ENCODE measurements at regions not wholly inside any gene's neighbourhood (a gene's known extent, or its start where the extent isn't known, plus 50 kb on each side); places are given as distances from the start of the nearest gene placed in this dataset.

DNA sequence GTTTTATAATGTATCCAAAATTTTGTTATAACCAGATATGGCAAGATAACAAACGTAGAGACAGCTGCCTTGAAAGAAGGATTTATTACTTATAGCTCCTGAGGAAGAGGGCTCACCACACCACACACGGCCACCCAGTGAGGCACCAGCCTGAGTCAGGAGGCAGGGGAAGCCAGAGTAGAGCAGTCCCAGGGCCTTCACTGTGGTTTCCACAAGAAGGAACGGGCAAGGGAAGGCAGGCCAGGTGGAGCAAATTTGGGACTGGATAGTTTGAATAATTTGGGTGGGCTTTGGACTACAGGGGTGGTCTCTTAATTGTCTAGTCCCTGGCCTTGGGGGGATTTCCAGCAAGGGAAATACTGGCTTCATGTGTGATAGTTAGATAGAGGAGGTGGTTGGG, 72.5 kb downstream of the RRAGC start:
- no peak overlapping the region for H3K4me3 Mint-ChIP-seq
- H3K27me3 Mint-ChIP-seq: peaks cover 64% of the 10 kb centered on the region
- no peak overlapping the region for H3K27ac Mint-ChIP-seq
- H3K9me3 Mint-ChIP-seq: peaks cover under 1% of the 10 kb centered on the region
- no peak for DNase-seq
- H3K4me1 Mint-ChIP-seq: no peaks in the 10 kb centered on the region
- H3K36me3 Mint-ChIP-seq (ENCODE audit: low read depth): no peaks in the 10 kb centered on the region
- CTCF ChIA-PET: interaction anchor here (0.8 kb wide), 1 partner anchor 12 kb away, joined by 4 read pairs; no protein-coding TSS in a partner anchor
- POLR2A ChIA-PET: no interaction called here

DNA sequence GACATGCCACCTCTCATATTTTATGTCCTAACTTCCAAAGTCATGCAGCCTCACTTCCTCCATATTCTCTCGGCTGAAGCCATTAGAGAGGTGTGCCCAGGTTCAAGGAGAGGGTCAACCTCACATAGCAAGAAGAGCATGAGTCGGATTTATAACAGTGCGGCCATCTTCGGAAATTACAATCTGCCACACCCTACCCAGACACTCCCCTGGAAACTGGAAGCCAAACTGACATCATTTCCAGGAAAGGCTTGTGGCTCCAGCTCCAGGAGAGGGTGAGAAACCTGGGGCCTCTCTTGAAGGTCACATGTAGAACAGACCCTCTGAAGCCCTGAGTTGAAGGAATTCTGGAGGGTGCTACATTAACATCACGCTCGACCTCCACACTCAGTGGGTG, 73.5 kb downstream of the RRAGC start:
- POLR2A ChIA-PET: no interaction called here
- CTCF ChIA-PET: interaction anchor here (0.8 kb wide), 1 partner anchor 11 kb away, joined by 4 read pairs; no protein-coding TSS in a partner anchor
- no peaks in the 10 kb centered on the region for H3K36me3 Mint-ChIP-seq (ENCODE audit: low read depth)
- H3K4me1 Mint-ChIP-seq: no peaks in the 10 kb centered on the region
- H3K9me3 Mint-ChIP-seq: no peaks in the 10 kb centered on the region
- peaks cover 67% of the 10 kb centered on the region for H3K27me3 Mint-ChIP-seq
- no peak overlapping the region for H3K27ac Mint-ChIP-seq
- H3K4me3 Mint-ChIP-seq: no peak overlapping the region
- no peak for DNase-seq

DNA sequence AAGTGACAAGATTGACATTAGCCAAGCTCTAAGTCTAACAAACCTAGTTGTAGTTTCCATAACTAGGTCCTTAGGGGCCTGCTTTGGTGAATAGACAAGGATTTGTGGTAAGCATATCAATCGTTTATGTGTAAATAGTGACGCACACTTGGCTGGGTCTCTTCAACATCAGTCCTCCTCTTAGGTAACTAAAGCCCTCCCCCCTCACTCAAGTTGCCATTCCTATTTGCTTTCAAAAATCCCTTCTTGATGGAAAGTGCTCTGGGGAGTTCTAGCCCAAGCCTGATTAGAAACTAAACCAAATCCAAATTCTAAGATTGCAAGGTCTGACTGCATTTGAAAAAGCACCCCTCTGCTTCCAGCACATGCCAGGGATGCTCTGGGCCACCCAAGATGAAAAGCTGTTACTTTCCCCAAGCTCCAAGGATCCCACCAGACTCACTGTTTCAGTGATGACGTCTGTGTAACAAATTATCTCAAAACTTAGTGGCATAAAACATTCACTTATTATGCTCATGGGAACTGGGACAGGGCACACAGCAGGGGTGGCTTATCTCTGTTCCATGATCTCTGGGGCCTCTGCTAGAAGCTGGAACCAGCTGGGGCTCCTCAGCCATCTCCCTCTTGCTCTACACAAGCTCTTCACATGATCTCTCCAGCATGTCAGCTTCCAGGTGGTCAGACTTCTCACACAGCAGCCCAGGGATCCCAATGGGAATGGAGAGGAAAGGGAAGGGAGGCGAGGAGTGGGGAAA, 74.1 kb downstream of the RRAGC start:
- no peak overlapping the region for H3K4me3 Mint-ChIP-seq
- H3K9me3 Mint-ChIP-seq: no peaks in the 10 kb centered on the region
- ChIA-PET CTCF (no interaction called here), POLR2A (no interaction called here)
- H3K36me3 Mint-ChIP-seq (ENCODE audit: low read depth): no peaks in the 10 kb centered on the region
- DNase-seq: no peak
- H3K27me3 Mint-ChIP-seq: peaks cover 64% of the 10 kb centered on the region
- no peaks in the 10 kb centered on the region for H3K4me1 Mint-ChIP-seq
- H3K27ac Mint-ChIP-seq: no peak overlapping the region

- Mint-ChIP-seq H3K4me1 (no peaks in the 10 kb centered on the region), H3K9me3 (no peaks in the 10 kb centered on the region), H3K27ac (no peak overlapping the region), H3K27me3 (peaks cover 57% of the 10 kb centered on the region), H3K4me3 (no peak overlapping the region), H3K36me3 (ENCODE audit: low read depth) (no peaks in the 10 kb centered on the region)
- DNase-seq: no peak
- ChIA-PET CTCF (no interaction called here), POLR2A (no interaction called here)
Observed at GRCh38 chr1:38784452-38785284, 74.9 kb downstream of the RRAGC start.

DNA sequence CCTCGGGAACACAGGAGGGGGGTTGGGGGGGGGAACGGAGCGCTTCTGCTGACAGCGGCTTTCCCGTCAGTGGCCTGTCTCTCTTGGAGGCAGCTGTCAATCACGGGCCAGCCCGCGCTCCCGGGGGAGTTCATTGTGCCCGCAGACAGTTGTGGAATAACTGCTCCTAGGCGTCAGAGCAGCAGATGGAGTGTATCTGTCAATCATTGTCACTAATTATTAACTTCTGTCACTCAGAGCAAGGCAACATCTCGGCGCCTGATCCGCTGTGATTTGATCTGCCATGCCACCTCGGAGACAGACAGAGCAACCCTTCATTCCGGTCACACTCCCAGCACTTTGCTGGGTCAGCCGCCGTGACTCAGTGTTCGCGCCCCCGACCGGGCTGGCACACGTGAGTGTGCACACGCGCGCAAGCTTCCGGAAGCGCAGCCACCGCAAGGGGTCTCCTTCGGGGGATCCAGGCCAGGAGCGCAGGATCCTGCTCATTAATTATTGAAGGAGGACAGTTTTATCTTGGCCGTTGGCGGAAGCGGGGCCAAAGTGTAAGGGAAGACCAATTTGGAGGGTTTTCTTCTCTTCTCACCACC, 75.8 kb downstream of the RRAGC start:
- ChIA-PET POLR2A (no interaction called here), CTCF (interaction anchor here (0.7 kb wide), 1 partner anchor 284 kb away, joined by 3 read pairs; no protein-coding TSS in a partner anchor)
- DNase-seq: no peak
- no peaks in the 10 kb centered on the region for H3K36me3 Mint-ChIP-seq (ENCODE audit: low read depth)
- no peak overlapping the region for H3K4me3 Mint-ChIP-seq
- H3K27me3 Mint-ChIP-seq: peaks cover 50% of the 10 kb centered on the region
- no peak overlapping the region for H3K27ac Mint-ChIP-seq
- H3K4me1 Mint-ChIP-seq: no peaks in the 10 kb centered on the region
- no peaks in the 10 kb centered on the region for H3K9me3 Mint-ChIP-seq

DNA sequence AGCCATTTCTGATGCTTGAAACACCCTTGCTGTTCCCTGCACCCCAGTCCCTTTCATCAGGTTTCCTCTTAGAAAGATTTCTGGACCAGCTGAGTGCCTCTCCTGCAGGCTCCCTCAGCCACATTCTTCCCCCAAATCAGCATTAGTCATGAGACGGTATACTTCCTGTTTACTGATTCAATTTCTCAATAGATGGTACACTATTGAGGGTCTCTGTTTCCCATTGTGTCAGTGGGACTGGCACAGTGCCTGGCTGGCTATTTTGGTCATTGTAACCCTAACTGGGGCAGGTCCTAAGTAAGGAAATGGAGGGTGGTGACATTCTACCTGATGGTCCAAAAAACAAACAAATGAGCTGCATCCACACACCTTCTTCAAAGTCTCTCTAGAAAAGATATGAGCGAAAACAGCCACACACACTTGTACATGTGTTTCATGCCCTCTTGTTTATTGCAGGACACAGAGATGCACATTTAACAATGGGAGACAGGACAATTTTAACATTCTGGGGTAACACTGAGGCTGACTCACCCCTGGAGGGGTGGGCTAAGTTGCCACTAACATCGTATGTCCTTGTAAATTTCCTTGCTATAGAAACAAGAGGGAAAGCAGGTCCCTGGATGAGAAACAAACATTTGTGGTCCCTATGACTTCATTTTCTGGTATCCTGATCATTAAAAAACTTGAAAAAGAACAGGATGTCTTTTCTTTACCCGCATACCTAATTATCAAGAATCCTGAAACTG, 77.5 kb downstream of the RRAGC start:
- POLR2A ChIA-PET: no interaction called here
- Mint-ChIP-seq H3K36me3 (ENCODE audit: low read depth) (no peaks in the 10 kb centered on the region), H3K9me3 (no peaks in the 10 kb centered on the region), H3K4me1 (no peaks in the 10 kb centered on the region), H3K27me3 (peaks cover 58% of the 10 kb centered on the region), H3K4me3 (no peak overlapping the region), H3K27ac (no peak overlapping the region)
- CTCF ChIA-PET: no interaction called here
- no peak for DNase-seq

DNA sequence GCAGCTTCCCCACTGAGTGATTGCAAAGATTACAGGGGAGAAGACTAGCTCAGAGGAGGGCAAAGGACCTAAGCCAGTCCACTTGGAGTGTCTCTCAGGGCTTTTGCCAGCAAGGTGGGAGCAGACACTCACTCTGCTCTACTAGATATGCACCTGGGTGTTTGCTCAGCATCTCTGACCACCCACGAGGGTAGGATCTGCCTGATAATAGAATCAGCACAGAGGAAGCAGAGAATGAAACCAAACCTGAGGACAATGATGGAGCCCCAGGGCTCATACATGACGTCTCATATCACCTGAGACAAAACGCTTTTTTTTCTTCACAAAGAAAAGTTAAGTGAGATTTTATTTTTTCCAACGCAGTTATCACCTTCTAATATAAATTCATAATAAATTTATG, 79.4 kb downstream of the RRAGC start:
- no peak overlapping the region for H3K4me3 Mint-ChIP-seq
- ChIA-PET POLR2A (no interaction called here), CTCF (interaction anchor here (1.2 kb wide), 1 partner anchor 12 kb away, joined by 3 read pairs; no protein-coding TSS in a partner anchor)
- H3K9me3 Mint-ChIP-seq: no peaks in the 10 kb centered on the region
- no peak overlapping the region for H3K27ac Mint-ChIP-seq
- H3K4me1 Mint-ChIP-seq: no peaks in the 10 kb centered on the region
- H3K27me3 Mint-ChIP-seq: peaks cover 51% of the 10 kb centered on the region
- no peak for DNase-seq
- no peaks in the 10 kb centered on the region for H3K36me3 Mint-ChIP-seq (ENCODE audit: low read depth)

GRCh38 chr1:38779491-38779890, 80.1 kb downstream of the RRAGC start:
- CTCF ChIA-PET: interaction anchor here (1.2 kb wide), 1 partner anchor 13 kb away, joined by 3 read pairs; no protein-coding TSS in a partner anchor
- no peaks in the 10 kb centered on the region for H3K4me1 Mint-ChIP-seq
- peaks cover 49% of the 10 kb centered on the region for H3K27me3 Mint-ChIP-seq
- no peaks in the 10 kb centered on the region for H3K9me3 Mint-ChIP-seq
- H3K27ac Mint-ChIP-seq: no peak overlapping the region
- no peak overlapping the region for H3K4me3 Mint-ChIP-seq
- DNase-seq: no peak
- H3K36me3 Mint-ChIP-seq (ENCODE audit: low read depth): no peaks in the 10 kb centered on the region
- POLR2A ChIA-PET: no interaction called here

DNA sequence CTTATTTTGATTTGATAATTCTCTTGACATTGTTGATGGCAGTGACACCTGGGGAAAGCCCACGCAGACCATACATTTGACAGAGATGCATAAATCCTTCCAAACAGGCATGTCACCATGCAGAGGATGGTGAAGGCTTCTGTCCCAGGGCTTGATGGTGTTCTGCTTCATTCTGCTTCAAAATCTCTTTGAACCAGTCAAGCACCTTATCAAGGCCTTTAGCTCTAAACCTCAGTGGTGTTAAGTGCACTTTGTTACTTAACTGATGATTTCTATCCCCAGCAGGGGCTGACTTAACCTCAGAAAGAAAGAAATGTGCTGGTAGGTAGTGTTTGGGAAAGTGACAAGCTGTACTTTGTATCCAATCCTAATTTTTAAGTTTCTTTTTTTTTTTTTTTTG, 81.1 kb downstream of the RRAGC start:
- Mint-ChIP-seq H3K36me3 (ENCODE audit: low read depth) (no peaks in the 10 kb centered on the region), H3K4me3 (no peak overlapping the region), H3K27me3 (peaks cover 39% of the 10 kb centered on the region), H3K4me1 (no peaks in the 10 kb centered on the region), H3K9me3 (no peaks in the 10 kb centered on the region), H3K27ac (no peak overlapping the region)
- no peak for DNase-seq
- CTCF ChIA-PET: no interaction called here
- POLR2A ChIA-PET: interaction anchor here (0.7 kb wide), 1 partner anchor 25 kb away, joined by 9 read pairs; no protein-coding TSS in a partner anchor

GRCh38 chr1:38778051-38778450, 81.5 kb downstream of the RRAGC start:
- H3K4me3 Mint-ChIP-seq: no peak overlapping the region
- ChIA-PET POLR2A (interaction anchor here (0.7 kb wide), 1 partner anchor 24 kb away, joined by 9 read pairs; no protein-coding TSS in a partner anchor), CTCF (no interaction called here)
- no peaks in the 10 kb centered on the region for H3K9me3 Mint-ChIP-seq
- no peak overlapping the region for H3K27ac Mint-ChIP-seq
- no peaks in the 10 kb centered on the region for H3K36me3 Mint-ChIP-seq (ENCODE audit: low read depth)
- H3K27me3 Mint-ChIP-seq: peaks cover 35% of the 10 kb centered on the region
- no peaks in the 10 kb centered on the region for H3K4me1 Mint-ChIP-seq
- DNase-seq: no peak

- POLR2A ChIA-PET: interaction anchor here (0.7 kb wide), 1 partner anchor 24 kb away, joined by 9 read pairs; no protein-coding TSS in a partner anchor
- no peaks in the 10 kb centered on the region for H3K4me1 Mint-ChIP-seq
- no peaks in the 10 kb centered on the region for H3K9me3 Mint-ChIP-seq
- no peaks in the 10 kb centered on the region for H3K36me3 Mint-ChIP-seq (ENCODE audit: low read depth)
- no peak overlapping the region for H3K4me3 Mint-ChIP-seq
- no peak for DNase-seq
- no peak overlapping the region for H3K27ac Mint-ChIP-seq
- H3K27me3 Mint-ChIP-seq: peaks cover 31% of the 10 kb centered on the region
- CTCF ChIA-PET: no interaction called here
Observed at GRCh38 chr1:38777464-38777957, 82.1 kb downstream of the RRAGC start.

DNA sequence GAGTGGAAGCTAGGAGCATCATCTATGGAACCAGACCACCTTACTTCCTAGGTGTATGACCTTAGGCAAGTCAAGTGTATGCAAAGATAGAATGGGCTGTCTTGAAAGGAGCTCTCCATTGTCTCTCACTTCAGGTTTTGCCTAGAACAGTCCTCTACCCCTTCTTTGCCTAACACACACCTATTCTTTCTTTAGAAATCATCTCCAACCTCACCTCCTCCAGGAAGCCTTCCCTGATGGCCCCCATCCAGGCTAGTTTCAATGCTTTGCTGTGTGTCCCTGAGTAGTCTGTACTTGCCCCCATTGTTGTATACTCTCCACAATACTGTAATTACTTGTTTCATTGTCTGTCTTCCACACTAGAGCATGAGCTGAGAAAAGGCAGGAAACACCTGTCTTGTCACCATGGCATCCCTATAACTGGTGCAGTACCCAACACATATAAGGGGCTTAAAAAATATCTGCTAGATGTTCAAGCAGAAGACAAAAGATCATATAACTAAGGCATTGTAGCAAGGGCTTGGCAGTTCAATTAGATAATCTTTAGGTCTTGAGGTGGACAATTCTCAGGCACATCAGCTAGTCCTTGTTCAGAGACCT, 83.0 kb downstream of the RRAGC start:
- Mint-ChIP-seq H3K4me1 (no peaks in the 10 kb centered on the region), H3K9me3 (no peaks in the 10 kb centered on the region), H3K27ac (no peak overlapping the region), H3K36me3 (ENCODE audit: low read depth) (no peaks in the 10 kb centered on the region), H3K27me3 (peaks cover 22% of the 10 kb centered on the region), H3K4me3 (no peak overlapping the region)
- ChIA-PET CTCF (interaction anchor here (1.4 kb wide), 1 partner anchor 14 kb away, joined by 3 read pairs; no protein-coding TSS in a partner anchor), POLR2A (interaction anchor here (0.7 kb wide), 1 partner anchor 34 kb away, joined by 3 read pairs; no protein-coding TSS in a partner anchor)
- DNase-seq: no peak

Measured in activated CD4-positive, alpha-beta T cell treated with anti-CD3 and anti-CD28 coated beads, Interleukin-2, amount 10 ng/mL, durations not matched to agents 7 days and 5 days (primary cell).